GM23338 (cell line): ENCODE measurements at regions not wholly inside any gene's neighbourhood (a gene's known extent, or its start where the extent isn't known, plus 50 kb on each side); places are given as distances from the start of the nearest gene placed in this dataset.

Experiments used
- ATAC-seq: fragments of 200-7000 bp; cut with Tn5 transposase; 3 replicates; pipeline ENCODE4 v1.9.1; 2020
- DNase-seq: peaks from one replicate; pipeline ENCODE4 v3.0.0-alpha.2; 2015; ENCODE audit warnings: low spot score
- H2AFZ ChIP-seq: fragments of 200-600 bp; sonication (generic); 2 replicates; pipeline ENCODE4 v1.8.0; 2016; ENCODE audit warnings: antibody characterized with exemption, mild to moderate bottlenecking, moderate library complexity
- H3F3A ChIP-seq: fragments of 200-600 bp; sonication (generic); replicated peaks from 2 replicates; pipeline ENCODE4 v1.8.0; 2017; ENCODE audit warnings: antibody characterized with exemption, mixed run types, low read depth
- H3K27ac ChIP-seq: fragments of 200-600 bp; sonication (generic); 2 replicates; pipeline ENCODE4 v1.6.1; 2016; ENCODE audit warnings: low read depth
- H3K27me3 ChIP-seq: fragments of 200-600 bp; sonication (generic); 2 replicates; pipeline ENCODE4 v1.8.0; 2016; ENCODE audit warnings: mild to moderate bottlenecking, mixed run types, moderate library complexity; ENCODE audit not compliant: insufficient read depth
- H3K36me3 ChIP-seq: fragments of 200-600 bp; sonication (generic); 2 replicates; pipeline ENCODE4 v1.8.0; 2016; ENCODE audit warnings: mild to moderate bottlenecking; ENCODE audit not compliant: insufficient read depth
- H3K4me1 ChIP-seq: fragments of 200-600 bp; sonication (generic); 2 replicates; pipeline ENCODE4 v1.8.0; 2016; ENCODE audit warnings: mild to moderate bottlenecking, moderate library complexity; ENCODE audit not compliant: insufficient read depth
- H3K4me2 ChIP-seq: fragments of 200-600 bp; sonication (generic); 2 replicates; pipeline ENCODE4 v1.7.1; 2017; ENCODE audit warnings: mixed run types
- H3K4me3 ChIP-seq: fragments of 200-600 bp; sonication (generic); 2 replicates; pipeline ENCODE4 v1.6.1; 2016; ENCODE audit warnings: mixed run types
- H3K79me2 ChIP-seq: fragments of 200-600 bp; sonication (generic); replicated peaks from 2 replicates; pipeline ENCODE4 v1.8.0; 2017; ENCODE audit warnings: mild to moderate bottlenecking; ENCODE audit not compliant: insufficient read depth
- H3K9me2 ChIP-seq: fragments of 200-600 bp; sonication (generic); 2 replicates; pipeline ENCODE4 v1.8.0; 2017; ENCODE audit not compliant: insufficient read depth
- H4K20me1 ChIP-seq: fragments of 200-600 bp; sonication (generic); replicated peaks from 2 replicates; pipeline ENCODE4 v1.8.0; 2017; ENCODE audit warnings: mild to moderate bottlenecking; ENCODE audit not compliant: insufficient read depth
- H3K27ac Mint-ChIP-seq: 2 replicates; pipeline ENCODE4 v1.8.0; 2020; ENCODE audit warnings: inconsistent platforms, mild to moderate bottlenecking, moderate library complexity, mixed read lengths
- H3K27me3 Mint-ChIP-seq: 3 replicates; pipeline ENCODE4 v1.8.0; 2022; ENCODE audit warnings: low read depth, mild to moderate bottlenecking, moderate library complexity, mixed read lengths, inconsistent platforms; ENCODE audit not compliant: insufficient read depth, poor library complexity
- H3K36me3 Mint-ChIP-seq: 3 replicates; pipeline ENCODE4 v1.8.0; 2021; ENCODE audit warnings: low read depth, mild to moderate bottlenecking, inconsistent platforms, moderate library complexity, mixed read lengths
- H3K4me1 Mint-ChIP-seq: 3 replicates; pipeline ENCODE4 v1.8.0; 2020; ENCODE audit warnings: mild to moderate bottlenecking, inconsistent platforms, mixed read lengths
- H3K4me3 Mint-ChIP-seq: 3 replicates; pipeline ENCODE4 v1.8.0; 2021; ENCODE audit warnings: moderate library complexity, mild to moderate bottlenecking, inconsistent platforms, mixed read lengths
- H3K9me3 Mint-ChIP-seq: 3 replicates; pipeline ENCODE4 v1.8.0; 2020; ENCODE audit warnings: moderate library complexity, mild to moderate bottlenecking, inconsistent platforms, mixed read lengths
- CREB1 ChIP-seq: fragments of 250-450 bp; sonication (Bioruptor Pico); IDR thresholded peaks from 2 replicates; pipeline ENCODE4 v1.5.0; 2020; ENCODE audit warnings: low read depth, mild to moderate bottlenecking, moderate library complexity
- ETS1 ChIP-seq: IDR thresholded peaks from 2 replicates; pipeline ENCODE4 v1.6.1; 2016; ENCODE audit warnings: antibody characterized with exemption
- EZH2 ChIP-seq: fragments of 200-600 bp; sonication (generic); IDR thresholded peaks from one replicate; pipeline ENCODE4 v1.8.0; 2017; ENCODE audit warnings: antibody characterized with exemption, mild to moderate bottlenecking, low read depth; ENCODE audit not compliant: unreplicated experiment
- EZH2phosphoT487 ChIP-seq: fragments of 200-600 bp; sonication (generic); IDR thresholded peaks from one replicate; pipeline ENCODE4 v1.8.1; 2018; ENCODE audit warnings: antibody characterized with exemption; ENCODE audit not compliant: unreplicated experiment
- JUNB ChIP-seq: IDR thresholded peaks from one replicate; pipeline ENCODE4 v1.6.1; 2016; ENCODE audit warnings: antibody characterized with exemption; ENCODE audit not compliant: unreplicated experiment
- NANOG ChIP-seq: IDR thresholded peaks from 2 replicates; pipeline ENCODE4 v1.6.1; 2016; ENCODE audit warnings: antibody characterized with exemption, borderline replicate concordance
- POLR2AphosphoS5 ChIP-seq: IDR thresholded peaks from 2 replicates; pipeline ENCODE4 v1.6.1; 2016; ENCODE audit warnings: antibody characterized with exemption, low read depth
- REST ChIP-seq: IDR thresholded peaks from one replicate; pipeline ENCODE4 v1.6.1; 2018; ENCODE audit warnings: antibody characterized with exemption; ENCODE audit not compliant: unreplicated experiment
- STAT1 ChIP-seq: IDR thresholded peaks from one replicate; pipeline ENCODE4 v1.6.1; 2016; ENCODE audit warnings: antibody characterized with exemption; ENCODE audit not compliant: unreplicated experiment
- ZNF114 ChIP-seq: fragments of 250-450 bp; sonication (Bioruptor Pico); IDR thresholded peaks from 2 replicates; pipeline ENCODE4 v1.5.0; 2020; ENCODE audit warnings: mild to moderate bottlenecking, moderate library complexity
- ZNF331 ChIP-seq: fragments of 250-450 bp; sonication (Bioruptor Pico); IDR thresholded peaks from 2 replicates; pipeline ENCODE4 v1.5.0; 2020; ENCODE audit warnings: low read depth, mild to moderate bottlenecking, moderate library complexity
- ZNF462 ChIP-seq: fragments of 250-450 bp; sonication (Bioruptor Pico); IDR thresholded peaks from 2 replicates; pipeline ENCODE4 v1.5.0; 2020; ENCODE audit warnings: mild to moderate bottlenecking, moderate library complexity
- TF ChIP-seq, protein P1 (sequence below), 2 experiments: fragments of 200-600 bp in 1 of 2; sonication (generic) in 1 of 2; conservative IDR thresholded peaks; 2 replicates each; pipeline versions ENCODE4 v1.5.1 to v1.6.1; 2016 to 2017; ENCODE audit warnings: antibody characterized with exemption in 2 of 2, low read depth in 2 of 2, mild to moderate bottlenecking in 2 of 2, moderate library complexity in 1 of 2

DNA sequence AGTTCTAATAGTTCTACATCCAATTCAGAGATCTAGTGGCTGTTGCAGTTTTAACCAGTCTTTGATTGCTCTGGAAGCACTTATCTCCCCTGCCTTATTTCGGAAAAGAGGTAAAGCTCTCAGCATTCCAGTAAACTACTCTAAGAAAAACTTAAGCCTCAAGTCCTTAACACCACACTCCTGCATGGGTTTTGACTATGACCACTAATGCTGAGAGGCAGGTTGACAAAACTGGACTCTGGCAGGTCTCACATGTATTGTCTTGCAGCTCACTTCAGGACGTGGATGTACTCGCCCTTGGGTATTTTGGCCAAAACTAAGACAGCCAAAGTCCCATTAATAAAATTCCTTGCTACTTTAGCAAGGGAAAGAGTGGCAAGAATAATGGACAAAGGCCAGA is 405.9 kb upstream of the GRM7 start:
- Histone ChIP-seq H3K27me3 (no peaks in the 10 kb centered on the region), H3F3A (no peaks in the 10 kb centered on the region), H2AFZ (no peak overlapping the region), H3K4me2 (no peak overlapping the region), H4K20me1 (no peaks in the 10 kb centered on the region), H3K36me3 (peaks cover 3% of the 10 kb centered on the region; the same call in 1 of the 2 replicates), H3K9me2 (no peaks in the 10 kb centered on the region), H3K79me2 (no peaks in the 10 kb centered on the region), H3K4me3 (no peak overlapping the region), H3K4me1 (no peaks in the 10 kb centered on the region), H3K27ac (no peak overlapping the region)
- no peak overlapping the region for H3K4me3 Mint-ChIP-seq
- H3K27me3 Mint-ChIP-seq: peaks cover 1% of the 10 kb centered on the region
- DNase-seq (no peak), ATAC-seq (no peak)
- no peaks in the 10 kb centered on the region for H3K36me3 Mint-ChIP-seq
- H3K27ac Mint-ChIP-seq: no peak overlapping the region
- H3K4me1 Mint-ChIP-seq: 0 out of 3 replicates have a peak, but pooled peaks cover 2% of the 10 kb centered on the region
- H3K9me3 Mint-ChIP-seq: peaks cover 73% of the 10 kb centered on the region
- TF ChIP-seq EZH2phosphoT487: no peak
- TF ChIP-seq, protein P1, sequence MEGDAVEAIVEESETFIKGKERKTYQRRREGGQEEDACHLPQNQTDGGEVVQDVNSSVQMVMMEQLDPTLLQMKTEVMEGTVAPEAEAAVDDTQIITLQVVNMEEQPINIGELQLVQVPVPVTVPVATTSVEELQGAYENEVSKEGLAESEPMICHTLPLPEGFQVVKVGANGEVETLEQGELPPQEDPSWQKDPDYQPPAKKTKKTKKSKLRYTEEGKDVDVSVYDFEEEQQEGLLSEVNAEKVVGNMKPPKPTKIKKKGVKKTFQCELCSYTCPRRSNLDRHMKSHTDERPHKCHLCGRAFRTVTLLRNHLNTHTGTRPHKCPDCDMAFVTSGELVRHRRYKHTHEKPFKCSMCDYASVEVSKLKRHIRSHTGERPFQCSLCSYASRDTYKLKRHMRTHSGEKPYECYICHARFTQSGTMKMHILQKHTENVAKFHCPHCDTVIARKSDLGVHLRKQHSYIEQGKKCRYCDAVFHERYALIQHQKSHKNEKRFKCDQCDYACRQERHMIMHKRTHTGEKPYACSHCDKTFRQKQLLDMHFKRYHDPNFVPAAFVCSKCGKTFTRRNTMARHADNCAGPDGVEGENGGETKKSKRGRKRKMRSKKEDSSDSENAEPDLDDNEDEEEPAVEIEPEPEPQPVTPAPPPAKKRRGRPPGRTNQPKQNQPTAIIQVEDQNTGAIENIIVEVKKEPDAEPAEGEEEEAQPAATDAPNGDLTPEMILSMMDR (conservative IDR thresholded peaks at IDR 0.05; ENCODE audit: low read depth in 2 of 2): no peak
- TF ChIP-seq CREB1 (CRISPR knock-in tag): no peak
- TF ChIP-seq REST: no peak
- TF ChIP-seq JUNB: no peak
- TF ChIP-seq ZNF114 (CRISPR knock-in tag): no peak
- TF ChIP-seq ZNF331: no peak
- no peak for TF ChIP-seq NANOG
- no peak for TF ChIP-seq POLR2AphosphoS5
- no peak for TF ChIP-seq ETS1
- TF ChIP-seq ZNF462: no peak
- TF ChIP-seq EZH2: no peak
- TF ChIP-seq STAT1: no peak
